SK-N-SH treated with all-trans-retinoic acid at 6 μM for 48 hours (cell line): ENCODE measurements at regions not wholly inside any gene's neighbourhood (a gene's known extent, or its start where the extent isn't known, plus 50 kb on each side); places are given as distances from the start of the nearest gene placed in this dataset.

Source experiments
- ATAC-seq: fragments of 200-7000 bp; cut with Tn5 transposase; 3 replicates; pipeline ENCODE4 v1.9.1; 2020; ENCODE audit warnings: mild to moderate bottlenecking, moderate library complexity
- ARNTL ChIP-seq: fragments of 450-650 bp; formaldehyde crosslinking; IDR thresholded peaks from 2 replicates; pipeline ENCODE4 v1.5.0; 2020; ENCODE audit warnings: low read depth, mild to moderate bottlenecking, moderate library complexity, borderline replicate concordance
- BACH2 ChIP-seq: fragments of 250-450 bp; sonication (Bioruptor Pico); IDR thresholded peaks from 2 replicates; pipeline ENCODE4 v1.9.0; 2021; ENCODE audit warnings: mild to moderate bottlenecking, borderline replicate concordance
- CSDC2 ChIP-seq: fragments of 250-450 bp; sonication (Bioruptor Pico); IDR thresholded peaks from 2 replicates; pipeline ENCODE4 v1.5.0; 2020; ENCODE audit warnings: mild to moderate bottlenecking, moderate library complexity
- ESRRG ChIP-seq: fragments of 250-450 bp; sonication (Bioruptor Pico); IDR thresholded peaks from 2 replicates; pipeline ENCODE4 v1.6.1; 2021; ENCODE audit warnings: mild to moderate bottlenecking
- GLIS3 ChIP-seq: fragments of 250-450 bp; sonication (Bioruptor Pico); IDR thresholded peaks from 2 replicates; pipeline ENCODE4 v1.5.0; 2020; ENCODE audit warnings: mild to moderate bottlenecking, moderate library complexity
- ISL1 ChIP-seq: fragments of 250-450 bp; sonication (Bioruptor Pico); IDR thresholded peaks from 2 replicates; pipeline ENCODE4 v2.1.2; 2022; ENCODE audit warnings: mild to moderate bottlenecking, moderate library complexity
- POU6F1 ChIP-seq: fragments of 250-450 bp; sonication (Bioruptor Pico); IDR thresholded peaks from 2 replicates; pipeline ENCODE4 v1.8.0; 2021; ENCODE audit warnings: low read depth, mild to moderate bottlenecking, moderate library complexity, borderline replicate concordance
- PPARA ChIP-seq: fragments of 250-450 bp; sonication (Bioruptor Pico); IDR thresholded peaks from 2 replicates; pipeline ENCODE4 v1.5.0; 2020; ENCODE audit warnings: mild to moderate bottlenecking, borderline replicate concordance
- SNAI2 ChIP-seq: fragments of 250-450 bp; sonication (Bioruptor Pico); IDR thresholded peaks from 2 replicates; pipeline ENCODE4 v1.5.0; 2020; ENCODE audit warnings: mild to moderate bottlenecking, moderate library complexity
- TCF4 ChIP-seq: fragments of 250-450 bp; sonication (Bioruptor Pico); IDR thresholded peaks from 2 replicates; pipeline ENCODE4 v1.8.0; 2021; ENCODE audit warnings: mild to moderate bottlenecking, moderate library complexity, borderline replicate concordance
- TOX ChIP-seq: fragments of 250-450 bp; sonication (Bioruptor Pico); IDR thresholded peaks from 2 replicates; pipeline ENCODE4 v1.8.0; 2021; ENCODE audit warnings: mild to moderate bottlenecking, moderate library complexity, borderline replicate concordance
- TSHZ2 ChIP-seq: fragments of 250-450 bp; sonication (Bioruptor Pico); IDR thresholded peaks from 2 replicates; pipeline ENCODE4 v1.5.0; 2020; ENCODE audit warnings: mild to moderate bottlenecking, moderate library complexity
- ZC3H10 ChIP-seq: fragments of 250-450 bp; sonication (Bioruptor Pico); IDR thresholded peaks from 2 replicates; pipeline ENCODE4 v1.5.1; 2021; ENCODE audit warnings: mild to moderate bottlenecking, moderate library complexity
- ZFP30 ChIP-seq: fragments of 450-650 bp; formaldehyde crosslinking; IDR thresholded peaks from 2 replicates; pipeline ENCODE4 v1.5.0; 2022; ENCODE audit warnings: mild to moderate bottlenecking, moderate library complexity
- ZNF70 ChIP-seq: fragments of 450-650 bp; formaldehyde crosslinking; IDR thresholded peaks from 2 replicates; pipeline ENCODE4 v1.5.0; 2020; ENCODE audit warnings: mild to moderate bottlenecking, moderate library complexity
- TF ChIP-seq, protein P1 (sequence below): fragments of 250-450 bp; sonication (Bioruptor Pico); IDR thresholded peaks from 2 replicates; pipeline ENCODE4 v1.5.1; 2021; ENCODE audit warnings: mild to moderate bottlenecking, moderate library complexity
- TF ChIP-seq, protein P2 (sequence below): fragments of 250-450 bp; sonication (Bioruptor Pico); IDR thresholded peaks from 2 replicates; pipeline ENCODE4 v1.5.1; 2020; ENCODE audit warnings: low read depth, mild to moderate bottlenecking, moderate library complexity

DNA sequence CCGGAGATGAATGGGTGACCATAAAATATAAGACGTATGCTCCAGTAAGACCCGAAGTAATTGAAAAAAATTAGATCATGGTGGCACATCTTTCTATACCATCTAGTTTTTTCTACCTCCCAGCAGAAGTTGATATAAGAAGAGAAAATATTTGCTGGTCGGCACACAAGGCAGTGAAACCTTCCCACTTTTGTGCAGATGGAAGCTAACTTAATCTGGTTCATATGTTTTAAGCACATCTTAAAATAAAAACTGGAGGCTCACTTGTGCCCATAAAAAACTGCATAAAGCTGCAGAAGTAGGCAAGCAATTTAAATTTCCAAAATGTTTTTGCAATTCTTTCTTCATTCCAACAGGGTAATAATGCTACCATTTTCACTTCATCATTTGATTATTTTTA, 449.2 kb downstream of the CNTN3 start:
- TF ChIP-seq, protein P1, sequence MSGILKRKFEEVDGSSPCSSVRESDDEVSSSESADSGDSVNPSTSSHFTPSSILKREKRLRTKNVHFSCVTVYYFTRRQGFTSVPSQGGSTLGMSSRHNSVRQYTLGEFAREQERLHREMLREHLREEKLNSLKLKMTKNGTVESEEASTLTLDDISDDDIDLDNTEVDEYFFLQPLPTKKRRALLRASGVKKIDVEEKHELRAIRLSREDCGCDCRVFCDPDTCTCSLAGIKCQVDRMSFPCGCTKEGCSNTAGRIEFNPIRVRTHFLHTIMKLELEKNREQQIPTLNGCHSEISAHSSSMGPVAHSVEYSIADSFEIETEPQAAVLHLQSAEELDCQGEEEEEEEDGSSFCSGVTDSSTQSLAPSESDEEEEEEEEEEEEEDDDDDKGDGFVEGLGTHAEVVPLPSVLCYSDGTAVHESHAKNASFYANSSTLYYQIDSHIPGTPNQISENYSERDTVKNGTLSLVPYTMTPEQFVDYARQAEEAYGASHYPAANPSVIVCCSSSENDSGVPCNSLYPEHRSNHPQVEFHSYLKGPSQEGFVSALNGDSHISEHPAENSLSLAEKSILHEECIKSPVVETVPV: no peak
- no peak for ATAC-seq

GRCh38 chr3:74149466-74149865, 465.0 kb downstream of the CNTN3 start:
- no peak for ATAC-seq
- TF ChIP-seq POU6F1 (CRISPR knock-in tag) (no peak), TSHZ2 (CRISPR knock-in tag) (no peak), GLIS3 (CRISPR knock-in tag) (no peak), ZFP30 (CRISPR knock-in tag) (no peak), ZNF70 (CRISPR knock-in tag) (no peak), PPARA (CRISPR knock-in tag) (no peak), BACH2 (CRISPR knock-in tag) (no peak), CSDC2 (CRISPR knock-in tag) (no peak), ISL1 (CRISPR knock-in tag) (no peak)
- TF ChIP-seq, protein P1: no peak
- TF ChIP-seq, all 23 proteins: peak for 0

GRCh38 chr3:74145277-74145676, 469.2 kb downstream of the CNTN3 start:
- TF ChIP-seq ARNTL (CRISPR knock-in tag) (no peak), TOX (CRISPR knock-in tag) (no peak), BACH2 (CRISPR knock-in tag) (no peak), TSHZ2 (CRISPR knock-in tag) (no peak), ZFP30 (CRISPR knock-in tag) (no peak), POU6F1 (CRISPR knock-in tag) (no peak), TCF4 (CRISPR knock-in tag) (no peak), ESRRG (no peak), ZC3H10 (no peak), SNAI2 (no peak)
- TF ChIP-seq, protein P2, sequence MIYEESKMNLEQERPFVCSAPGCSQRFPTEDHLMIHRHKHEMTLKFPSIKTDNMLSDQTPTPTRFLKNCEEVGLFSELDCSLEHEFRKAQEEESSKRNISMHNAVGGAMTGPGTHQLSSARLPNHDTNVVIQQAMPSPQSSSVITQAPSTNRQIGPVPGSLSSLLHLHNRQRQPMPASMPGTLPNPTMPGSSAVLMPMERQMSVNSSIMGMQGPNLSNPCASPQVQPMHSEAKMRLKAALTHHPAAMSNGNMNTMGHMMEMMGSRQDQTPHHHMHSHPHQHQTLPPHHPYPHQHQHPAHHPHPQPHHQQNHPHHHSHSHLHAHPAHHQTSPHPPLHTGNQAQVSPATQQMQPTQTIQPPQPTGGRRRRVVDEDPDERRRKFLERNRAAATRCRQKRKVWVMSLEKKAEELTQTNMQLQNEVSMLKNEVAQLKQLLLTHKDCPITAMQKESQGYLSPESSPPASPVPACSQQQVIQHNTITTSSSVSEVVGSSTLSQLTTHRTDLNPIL: no peak
- no peak for ATAC-seq
